ENCODE measurements at regions not wholly inside any gene's neighbourhood (a gene's known extent, or its start where the extent isn't known, plus 50 kb on each side); places are given as distances from the start of the nearest gene placed in this dataset.
A peak's percentile ranks its signal among the peaks of the same experiment; 100 is the strongest.

DNA sequence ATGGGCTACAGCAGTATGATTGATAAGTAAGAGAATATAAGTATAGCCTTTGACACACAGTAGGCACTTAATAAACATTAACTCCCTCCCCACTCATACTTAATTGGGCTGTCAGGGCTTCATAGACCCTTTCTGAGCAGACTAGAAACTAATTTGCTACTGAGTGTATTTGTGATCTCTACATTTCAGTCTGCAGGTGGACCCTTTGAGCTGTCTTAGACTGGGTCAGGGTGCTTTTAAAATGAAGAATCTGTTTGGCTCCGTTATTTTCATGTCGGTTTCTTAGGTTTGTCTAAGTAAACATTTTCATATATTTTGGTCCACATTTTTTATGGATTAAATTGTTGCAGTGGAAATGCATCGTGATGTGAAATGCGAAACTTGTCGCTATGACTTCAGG lies 50.3 kb upstream of the SELENOK start:
- TF ChIP-seq, protein P1, sequence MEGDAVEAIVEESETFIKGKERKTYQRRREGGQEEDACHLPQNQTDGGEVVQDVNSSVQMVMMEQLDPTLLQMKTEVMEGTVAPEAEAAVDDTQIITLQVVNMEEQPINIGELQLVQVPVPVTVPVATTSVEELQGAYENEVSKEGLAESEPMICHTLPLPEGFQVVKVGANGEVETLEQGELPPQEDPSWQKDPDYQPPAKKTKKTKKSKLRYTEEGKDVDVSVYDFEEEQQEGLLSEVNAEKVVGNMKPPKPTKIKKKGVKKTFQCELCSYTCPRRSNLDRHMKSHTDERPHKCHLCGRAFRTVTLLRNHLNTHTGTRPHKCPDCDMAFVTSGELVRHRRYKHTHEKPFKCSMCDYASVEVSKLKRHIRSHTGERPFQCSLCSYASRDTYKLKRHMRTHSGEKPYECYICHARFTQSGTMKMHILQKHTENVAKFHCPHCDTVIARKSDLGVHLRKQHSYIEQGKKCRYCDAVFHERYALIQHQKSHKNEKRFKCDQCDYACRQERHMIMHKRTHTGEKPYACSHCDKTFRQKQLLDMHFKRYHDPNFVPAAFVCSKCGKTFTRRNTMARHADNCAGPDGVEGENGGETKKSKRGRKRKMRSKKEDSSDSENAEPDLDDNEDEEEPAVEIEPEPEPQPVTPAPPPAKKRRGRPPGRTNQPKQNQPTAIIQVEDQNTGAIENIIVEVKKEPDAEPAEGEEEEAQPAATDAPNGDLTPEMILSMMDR (IDR thresholded peaks at IDR 0.05 in 2 of 3, conservative IDR thresholded peaks at IDR 0.05 in 1 of 3; ENCODE audit: borderline replicate concordance in 1 of 3, insufficient read depth in 1 of 3, low read depth in 2 of 3, low read length in 2 of 3): 0 out of 6 replicates have a peak, but pooled peaks of 1 of the 3 experiments have one; percentile 7
- no peak for TF ChIP-seq CEBPB (IDR thresholded peaks at IDR 0.05; ENCODE audit: low read depth)
- no peak for TF ChIP-seq POLR2A (IDR thresholded peaks at IDR 0.05; ENCODE audit: borderline replicate concordance, extremely low read depth, insufficient read depth, insufficient read length)
- no peak for TF ChIP-seq POLR2AphosphoS5 (IDR thresholded peaks at IDR 0.05; ENCODE audit: low read depth, low read length)
- TF ChIP-seq SIN3A (IDR thresholded peaks at IDR 0.05; ENCODE audit: low read depth): no peak
- TF ChIP-seq EGR1 (IDR thresholded peaks at IDR 0.05; ENCODE audit: low read depth): no peak
- TF ChIP-seq RAD21 (IDR thresholded peaks at IDR 0.05; ENCODE audit: low read depth): peak; percentile 27; the same call in 1 of the 2 replicates
- TF ChIP-seq SRF (IDR thresholded peaks at IDR 0.05; ENCODE audit: low read depth): no peak
- TF ChIP-seq EZH2 (IDR thresholded peaks at IDR 0.05): no peak
- no peak for TF ChIP-seq SP1 (IDR thresholded peaks at IDR 0.05; ENCODE audit: low read depth)
- no peak for TF ChIP-seq EZH2phosphoT487 (IDR thresholded peaks at IDR 0.05; ENCODE audit: borderline replicate concordance)
- TF ChIP-seq, protein P2, sequence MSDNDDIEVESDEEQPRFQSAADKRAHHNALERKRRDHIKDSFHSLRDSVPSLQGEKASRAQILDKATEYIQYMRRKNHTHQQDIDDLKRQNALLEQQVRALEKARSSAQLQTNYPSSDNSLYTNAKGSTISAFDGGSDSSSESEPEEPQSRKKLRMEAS (IDR thresholded peaks at IDR 0.05): no peak
- TF ChIP-seq, protein P3, sequence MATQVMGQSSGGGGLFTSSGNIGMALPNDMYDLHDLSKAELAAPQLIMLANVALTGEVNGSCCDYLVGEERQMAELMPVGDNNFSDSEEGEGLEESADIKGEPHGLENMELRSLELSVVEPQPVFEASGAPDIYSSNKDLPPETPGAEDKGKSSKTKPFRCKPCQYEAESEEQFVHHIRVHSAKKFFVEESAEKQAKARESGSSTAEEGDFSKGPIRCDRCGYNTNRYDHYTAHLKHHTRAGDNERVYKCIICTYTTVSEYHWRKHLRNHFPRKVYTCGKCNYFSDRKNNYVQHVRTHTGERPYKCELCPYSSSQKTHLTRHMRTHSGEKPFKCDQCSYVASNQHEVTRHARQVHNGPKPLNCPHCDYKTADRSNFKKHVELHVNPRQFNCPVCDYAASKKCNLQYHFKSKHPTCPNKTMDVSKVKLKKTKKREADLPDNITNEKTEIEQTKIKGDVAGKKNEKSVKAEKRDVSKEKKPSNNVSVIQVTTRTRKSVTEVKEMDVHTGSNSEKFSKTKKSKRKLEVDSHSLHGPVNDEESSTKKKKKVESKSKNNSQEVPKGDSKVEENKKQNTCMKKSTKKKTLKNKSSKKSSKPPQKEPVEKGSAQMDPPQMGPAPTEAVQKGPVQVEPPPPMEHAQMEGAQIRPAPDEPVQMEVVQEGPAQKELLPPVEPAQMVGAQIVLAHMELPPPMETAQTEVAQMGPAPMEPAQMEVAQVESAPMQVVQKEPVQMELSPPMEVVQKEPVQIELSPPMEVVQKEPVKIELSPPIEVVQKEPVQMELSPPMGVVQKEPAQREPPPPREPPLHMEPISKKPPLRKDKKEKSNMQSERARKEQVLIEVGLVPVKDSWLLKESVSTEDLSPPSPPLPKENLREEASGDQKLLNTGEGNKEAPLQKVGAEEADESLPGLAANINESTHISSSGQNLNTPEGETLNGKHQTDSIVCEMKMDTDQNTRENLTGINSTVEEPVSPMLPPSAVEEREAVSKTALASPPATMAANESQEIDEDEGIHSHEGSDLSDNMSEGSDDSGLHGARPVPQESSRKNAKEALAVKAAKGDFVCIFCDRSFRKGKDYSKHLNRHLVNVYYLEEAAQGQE (IDR thresholded peaks at IDR 0.05; ENCODE audit: low read depth): no peak
- TF ChIP-seq, protein P4, sequence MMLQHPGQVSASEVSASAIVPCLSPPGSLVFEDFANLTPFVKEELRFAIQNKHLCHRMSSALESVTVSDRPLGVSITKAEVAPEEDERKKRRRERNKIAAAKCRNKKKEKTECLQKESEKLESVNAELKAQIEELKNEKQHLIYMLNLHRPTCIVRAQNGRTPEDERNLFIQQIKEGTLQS (IDR thresholded peaks at IDR 0.05): no peak
